GM23338 (cell line): ENCODE measurements at regions not wholly inside any gene's neighbourhood (a gene's known extent, or its start where the extent isn't known, plus 50 kb on each side); places are given as distances from the start of the nearest gene placed in this dataset.

Experiments used
- ATAC-seq: fragments of 200-7000 bp; cut with Tn5 transposase; 3 replicates; pipeline ENCODE4 v1.9.1; 2020
- DNase-seq: peaks from one replicate; pipeline ENCODE4 v3.0.0-alpha.2; 2015; ENCODE audit warnings: low spot score
- H2AFZ ChIP-seq: fragments of 200-600 bp; sonication (generic); 2 replicates; pipeline ENCODE4 v1.8.0; 2016; ENCODE audit warnings: antibody characterized with exemption, mild to moderate bottlenecking, moderate library complexity
- H3F3A ChIP-seq: fragments of 200-600 bp; sonication (generic); replicated peaks from 2 replicates; pipeline ENCODE4 v1.8.0; 2017; ENCODE audit warnings: antibody characterized with exemption, mixed run types, low read depth
- H3K27ac ChIP-seq: fragments of 200-600 bp; sonication (generic); 2 replicates; pipeline ENCODE4 v1.6.1; 2016; ENCODE audit warnings: low read depth
- H3K27me3 ChIP-seq: fragments of 200-600 bp; sonication (generic); 2 replicates; pipeline ENCODE4 v1.8.0; 2016; ENCODE audit warnings: mild to moderate bottlenecking, mixed run types, moderate library complexity; ENCODE audit not compliant: insufficient read depth
- H3K36me3 ChIP-seq: fragments of 200-600 bp; sonication (generic); 2 replicates; pipeline ENCODE4 v1.8.0; 2016; ENCODE audit warnings: mild to moderate bottlenecking; ENCODE audit not compliant: insufficient read depth
- H3K4me1 ChIP-seq: fragments of 200-600 bp; sonication (generic); 2 replicates; pipeline ENCODE4 v1.8.0; 2016; ENCODE audit warnings: mild to moderate bottlenecking, moderate library complexity; ENCODE audit not compliant: insufficient read depth
- H3K4me2 ChIP-seq: fragments of 200-600 bp; sonication (generic); 2 replicates; pipeline ENCODE4 v1.7.1; 2017; ENCODE audit warnings: mixed run types
- H3K4me3 ChIP-seq: fragments of 200-600 bp; sonication (generic); 2 replicates; pipeline ENCODE4 v1.6.1; 2016; ENCODE audit warnings: mixed run types
- H3K79me2 ChIP-seq: fragments of 200-600 bp; sonication (generic); replicated peaks from 2 replicates; pipeline ENCODE4 v1.8.0; 2017; ENCODE audit warnings: mild to moderate bottlenecking; ENCODE audit not compliant: insufficient read depth
- H3K9me2 ChIP-seq: fragments of 200-600 bp; sonication (generic); 2 replicates; pipeline ENCODE4 v1.8.0; 2017; ENCODE audit not compliant: insufficient read depth
- H4K20me1 ChIP-seq: fragments of 200-600 bp; sonication (generic); replicated peaks from 2 replicates; pipeline ENCODE4 v1.8.0; 2017; ENCODE audit warnings: mild to moderate bottlenecking; ENCODE audit not compliant: insufficient read depth
- H3K27ac Mint-ChIP-seq: 2 replicates; pipeline ENCODE4 v1.8.0; 2020; ENCODE audit warnings: inconsistent platforms, mild to moderate bottlenecking, moderate library complexity, mixed read lengths
- H3K27me3 Mint-ChIP-seq: 3 replicates; pipeline ENCODE4 v1.8.0; 2022; ENCODE audit warnings: low read depth, mild to moderate bottlenecking, moderate library complexity, mixed read lengths, inconsistent platforms; ENCODE audit not compliant: insufficient read depth, poor library complexity
- H3K36me3 Mint-ChIP-seq: 3 replicates; pipeline ENCODE4 v1.8.0; 2021; ENCODE audit warnings: low read depth, mild to moderate bottlenecking, inconsistent platforms, moderate library complexity, mixed read lengths
- H3K4me1 Mint-ChIP-seq: 3 replicates; pipeline ENCODE4 v1.8.0; 2020; ENCODE audit warnings: mild to moderate bottlenecking, inconsistent platforms, mixed read lengths
- H3K4me3 Mint-ChIP-seq: 3 replicates; pipeline ENCODE4 v1.8.0; 2021; ENCODE audit warnings: moderate library complexity, mild to moderate bottlenecking, inconsistent platforms, mixed read lengths
- H3K9me3 Mint-ChIP-seq: 3 replicates; pipeline ENCODE4 v1.8.0; 2020; ENCODE audit warnings: moderate library complexity, mild to moderate bottlenecking, inconsistent platforms, mixed read lengths
- CREB1 ChIP-seq: fragments of 250-450 bp; sonication (Bioruptor Pico); IDR thresholded peaks from 2 replicates; pipeline ENCODE4 v1.5.0; 2020; ENCODE audit warnings: low read depth, mild to moderate bottlenecking, moderate library complexity
- CTCF ChIP-seq, 2 experiments: fragments of 200-600 bp in 1 of 2; sonication (generic) in 1 of 2; conservative IDR thresholded peaks; 2 replicates each; pipeline versions ENCODE4 v1.5.1 to v1.6.1; 2016 to 2017; ENCODE audit warnings: antibody characterized with exemption in 2 of 2, low read depth in 2 of 2, mild to moderate bottlenecking in 2 of 2, moderate library complexity in 1 of 2
- ETS1 ChIP-seq: IDR thresholded peaks from 2 replicates; pipeline ENCODE4 v1.6.1; 2016; ENCODE audit warnings: antibody characterized with exemption
- EZH2 ChIP-seq: fragments of 200-600 bp; sonication (generic); IDR thresholded peaks from one replicate; pipeline ENCODE4 v1.8.0; 2017; ENCODE audit warnings: antibody characterized with exemption, mild to moderate bottlenecking, low read depth; ENCODE audit not compliant: unreplicated experiment
- EZH2phosphoT487 ChIP-seq: fragments of 200-600 bp; sonication (generic); IDR thresholded peaks from one replicate; pipeline ENCODE4 v1.8.1; 2018; ENCODE audit warnings: antibody characterized with exemption; ENCODE audit not compliant: unreplicated experiment
- JUNB ChIP-seq: IDR thresholded peaks from one replicate; pipeline ENCODE4 v1.6.1; 2016; ENCODE audit warnings: antibody characterized with exemption; ENCODE audit not compliant: unreplicated experiment
- NANOG ChIP-seq: IDR thresholded peaks from 2 replicates; pipeline ENCODE4 v1.6.1; 2016; ENCODE audit warnings: antibody characterized with exemption, borderline replicate concordance
- POLR2AphosphoS5 ChIP-seq: IDR thresholded peaks from 2 replicates; pipeline ENCODE4 v1.6.1; 2016; ENCODE audit warnings: antibody characterized with exemption, low read depth
- REST ChIP-seq: IDR thresholded peaks from one replicate; pipeline ENCODE4 v1.6.1; 2018; ENCODE audit warnings: antibody characterized with exemption; ENCODE audit not compliant: unreplicated experiment
- STAT1 ChIP-seq: IDR thresholded peaks from one replicate; pipeline ENCODE4 v1.6.1; 2016; ENCODE audit warnings: antibody characterized with exemption; ENCODE audit not compliant: unreplicated experiment
- ZNF114 ChIP-seq: fragments of 250-450 bp; sonication (Bioruptor Pico); IDR thresholded peaks from 2 replicates; pipeline ENCODE4 v1.5.0; 2020; ENCODE audit warnings: mild to moderate bottlenecking, moderate library complexity
- ZNF331 ChIP-seq: fragments of 250-450 bp; sonication (Bioruptor Pico); IDR thresholded peaks from 2 replicates; pipeline ENCODE4 v1.5.0; 2020; ENCODE audit warnings: low read depth, mild to moderate bottlenecking, moderate library complexity
- ZNF462 ChIP-seq: fragments of 250-450 bp; sonication (Bioruptor Pico); IDR thresholded peaks from 2 replicates; pipeline ENCODE4 v1.5.0; 2020; ENCODE audit warnings: mild to moderate bottlenecking, moderate library complexity

- no peak overlapping the region for H2AFZ ChIP-seq
- no peaks in the 10 kb centered on the region for H3K27me3 ChIP-seq
- H3K4me2 ChIP-seq, result no peak overlapping the region
- no peak overlapping the region for H3K4me3 ChIP-seq
- ATAC-seq, result peak; percentile 61
- TF ChIP-seq ZNF462 (CRISPR knock-in tag) (no peak), POLR2AphosphoS5 (no peak), ZNF331 (CRISPR knock-in tag) (no peak), JUNB (no peak), ETS1 (no peak), EZH2 (no peak), ZNF114 (CRISPR knock-in tag) (no peak), CREB1 (CRISPR knock-in tag) (no peak), NANOG (no peak), EZH2phosphoT487 (no peak), REST (no peak), STAT1 (no peak), CTCF (conservative IDR thresholded peaks at IDR 0.05; ENCODE audit: low read depth in 2 of 2) (no peak)
- no peaks in the 10 kb centered on the region for H3K9me2 ChIP-seq
- H3K79me2 ChIP-seq, result no peaks in the 10 kb centered on the region
- no peaks in the 10 kb centered on the region for H3K36me3 Mint-ChIP-seq
- no peaks in the 10 kb centered on the region for H3K27me3 Mint-ChIP-seq
- H3K9me3 Mint-ChIP-seq, result no peaks in the 10 kb centered on the region; the same call in 2 of the 3 replicates
- H3K27ac ChIP-seq, result no peak overlapping the region
- H3K4me3 Mint-ChIP-seq, result no peak overlapping the region
- no peaks in the 10 kb centered on the region for H4K20me1 ChIP-seq
- peak; percentile 25 for DNase-seq
- no peaks in the 10 kb centered on the region for H3K4me1 ChIP-seq
- H3K36me3 ChIP-seq, result no peaks in the 10 kb centered on the region
- H3K27ac Mint-ChIP-seq, result no peak overlapping the region
- peaks cover 4% of the 10 kb centered on the region for H3K4me1 Mint-ChIP-seq
- no peaks in the 10 kb centered on the region for H3F3A ChIP-seq
Measured at GRCh38 chr1:231107600-231108326, 54.1 kb upstream of the TRIM67 start.
